IMR-90 (cell line): ENCODE measurements at regions not wholly inside any gene's neighbourhood (a gene's known extent, or its start where the extent isn't known, plus 50 kb on each side); places are given as distances from the start of the nearest gene placed in this dataset.

Source experiments
- ATAC-seq: fragments of 200-7000 bp; cut with Tn5 transposase; 2 replicates; pipeline ENCODE4 v1.9.1; 2020; ENCODE audit warnings: low read depth, mild to moderate bottlenecking, moderate library complexity
- BruUV-seq: library from RNA; stranded (reverse); fragments of 400-500 nt; replicated peaks from 2 replicates; lab custom pipeline; 2021; lab: Mats Ljungman, UMichigan
- CTCF ChIA-PET: fragments of 300-600 bp; formaldehyde crosslinking; extraction: SDS; loops from one replicate; lab custom pipeline; 2021; ENCODE audit warnings: antibody characterized with exemption; lab: Yijun Ruan, JAX
- POLR2A ChIA-PET: fragments of 300-600 bp; sonication (Branson Sonifier 250); formaldehyde crosslinking; loops from one replicate; lab custom pipeline; 2022; ENCODE audit warnings: antibody characterized with exemption; ENCODE audit not compliant: unreplicated experiment; lab: Charles Lee
- DNase-seq: peaks from one replicate; pipeline ENCODE4 v3.0.0; 2013
- H2AFZ ChIP-seq: replicated peaks from 2 replicates; pipeline ENCODE3; 2013; ENCODE audit warnings: low read length, mild to moderate bottlenecking; ENCODE audit not compliant: poor library complexity
- H2AK5ac ChIP-seq: 2 replicates; pipeline ENCODE4 v1.6.1; 2013; ENCODE audit warnings: low read depth, low read length, inconsistent platforms
- H2AK9ac ChIP-seq: replicated peaks from 2 replicates; pipeline ENCODE3; 2013; ENCODE audit warnings: mild to moderate bottlenecking, low read depth, low read length, moderate library complexity; ENCODE audit not compliant: poor library complexity
- H2BK120ac ChIP-seq: 2 replicates; pipeline ENCODE4 v1.6.1; 2013; ENCODE audit warnings: low read depth, low read length, inconsistent platforms
- H2BK15ac ChIP-seq: 3 replicates; pipeline ENCODE4 v1.6.1; 2013; ENCODE audit warnings: low read depth, low read length, inconsistent platforms
- H2BK20ac ChIP-seq: 2 replicates; pipeline ENCODE4 v1.6.1; 2013; ENCODE audit warnings: low read depth, mild to moderate bottlenecking, inconsistent platforms, low read length, moderate library complexity
- H2BK5ac ChIP-seq: 2 replicates; pipeline ENCODE4 v1.6.1; 2013; ENCODE audit warnings: mild to moderate bottlenecking, low read depth, low read length, inconsistent platforms; ENCODE audit not compliant: poor library complexity, severe bottlenecking
- H3K14ac ChIP-seq: replicated peaks from 2 replicates; pipeline ENCODE4 v1.6.1; 2013; ENCODE audit warnings: low read depth, low read length, inconsistent platforms
- H3K18ac ChIP-seq: 2 replicates; pipeline ENCODE4 v1.6.1; 2013; ENCODE audit warnings: low read depth, low read length, control low read depth
- H3K23ac ChIP-seq: 2 replicates; pipeline ENCODE4 v1.6.1; 2013; ENCODE audit warnings: low read depth, low read length, inconsistent platforms
- H3K27ac ChIP-seq: 2 replicates; pipeline ENCODE4 v1.5.1; 2013; ENCODE audit warnings: mild to moderate bottlenecking, control low read depth, low read length; ENCODE audit not compliant: insufficient read depth
- H3K27me3 ChIP-seq: 2 replicates; pipeline ENCODE4 v1.6.1; 2013; ENCODE audit warnings: low read length; ENCODE audit not compliant: control insufficient read depth, insufficient read depth
- H3K36me3 ChIP-seq: 2 replicates; pipeline ENCODE4 v1.6.1; 2013; ENCODE audit warnings: low read length, mixed read lengths; ENCODE audit not compliant: control insufficient read depth, insufficient read depth
- H3K4ac ChIP-seq: 2 replicates; pipeline ENCODE4 v1.6.1; 2013; ENCODE audit warnings: low read depth, low read length, inconsistent platforms
- H3K4me1 ChIP-seq: 2 replicates; pipeline ENCODE4 v1.6.1; 2013; ENCODE audit warnings: low read length, mixed read lengths; ENCODE audit not compliant: control insufficient read depth, insufficient read depth
- H3K4me2 ChIP-seq: 2 replicates; pipeline ENCODE4 v1.6.1; 2013; ENCODE audit warnings: low read depth, mild to moderate bottlenecking, control low read depth, low read length, moderate library complexity
- H3K4me3 ChIP-seq: 2 replicates; pipeline ENCODE4 v1.5.1; 2013; ENCODE audit warnings: low read depth, mild to moderate bottlenecking, control low read depth, low read length, moderate library complexity; ENCODE audit not compliant: insufficient read depth
- H3K56ac ChIP-seq: 2 replicates; pipeline ENCODE4 v1.6.1; 2013; ENCODE audit warnings: low read length, inconsistent platforms; ENCODE audit not compliant: insufficient read depth; ENCODE audit errors: extremely low read depth
- H3K79me1 ChIP-seq, 2 experiments: 2 replicates each; pipeline ENCODE4 v1.6.1; 2013; ENCODE audit warnings: low read length in 2 of 2, inconsistent platforms in 1 of 2, low read depth in 1 of 2
- H3K9ac ChIP-seq: 2 replicates; pipeline ENCODE4 v1.6.1; 2013; ENCODE audit warnings: low read depth, low read length, control low read depth
- H3K9me1 ChIP-seq: 2 replicates; pipeline ENCODE4 v1.6.1; 2013; ENCODE audit warnings: low read length, inconsistent platforms; ENCODE audit not compliant: insufficient read depth
- H3K9me3 ChIP-seq: 2 replicates; pipeline ENCODE4 v1.6.1; 2013; ENCODE audit warnings: low read length; ENCODE audit not compliant: control insufficient read depth, insufficient read depth
- H4K20me1 ChIP-seq: 2 replicates; pipeline ENCODE4 v1.6.1; 2013; ENCODE audit warnings: low read length, inconsistent platforms; ENCODE audit not compliant: insufficient read depth
- H4K5ac ChIP-seq: 2 replicates; pipeline ENCODE4 v1.6.1; 2013; ENCODE audit warnings: mild to moderate bottlenecking, low read depth, low read length, control low read depth
- H4K8ac ChIP-seq, 2 experiments: 2 replicates each; pipeline ENCODE4 v1.6.1; 2013; ENCODE audit warnings: low read depth in 2 of 2, low read length in 2 of 2, control low read depth in 1 of 2, inconsistent platforms in 1 of 2
- H4K91ac ChIP-seq: 2 replicates; pipeline ENCODE4 v1.6.1; 2013; ENCODE audit warnings: low read depth, low read length, inconsistent platforms; ENCODE audit not compliant: insufficient read depth
- FOS ChIP-seq: fragments of 150-350 bp; IDR thresholded peaks from 2 replicates; pipeline ENCODE4 v1.6.1; 2016; ENCODE audit warnings: low read depth, low read length
- RCOR1 ChIP-seq: IDR thresholded peaks from 2 replicates; pipeline ENCODE4 v1.6.1; 2012; ENCODE audit warnings: mild to moderate bottlenecking, low read length, improper control_type of control experiment; ENCODE audit not compliant: insufficient replicate concordance
- WGBS, 2 experiments: methylation state at CpG; one replicate each; pipeline versions ENCODE4 v1.1.5 to v1.1.7; 2013; ENCODE audit warnings: missing lambda C conversion rate in 2 of 2; ENCODE audit not compliant: insufficient read length in 1 of 2; ENCODE audit errors: extremely low coverage in 2 of 2; 5-methylcytosine and 5-hydroxymethylcytosine counted together
- dilution Hi-C: fragments of 300-500 bp; cut with HindIII; formaldehyde crosslinking; loops from one replicate; pipeline ENCODE4 v1.14.3; 2018; ENCODE audit warnings: low sequenced_read_pairs; ENCODE audit not compliant: unreplicated experiment
- in situ Hi-C: fragments of 300-500 bp; cut with MboI; formaldehyde crosslinking; loops from 3 replicates; pipeline ENCODE4 v1.14.3; 2019; ENCODE audit warnings: low sequenced_read_pairs, inconsistent platforms, mixed read lengths
- intact Hi-C: fragments of 100-400 bp; cut with micrococcal nuclease; formaldehyde crosslinking; loops from 2 replicates; pipeline ENCODE4 v1.10.0; 2022

- no TSS peak for BruUV-seq
Measured at GRCh38 chr4:185874516-185875230, 62.7 kb upstream of the SORBS2 start.

More at GRCh38 chr4:185874516-185875230, 62.7 kb upstream of the SORBS2 start:
- Histone ChIP-seq H4K8ac (no peak overlapping the region), H4K5ac (no peak overlapping the region), H2BK5ac (no peak overlapping the region), H3K79me1 (no peaks in the 10 kb centered on the region), H3K4me3 (no peak overlapping the region), H4K91ac (no peak overlapping the region), H3K4me1 (no peaks in the 10 kb centered on the region), H2AFZ (no peak overlapping the region), H3K9me1 (no peaks in the 10 kb centered on the region), H3K4me2 (no peak overlapping the region), H3K9me3 (no peaks in the 10 kb centered on the region), H2AK9ac (no peak overlapping the region), H3K27me3 (peaks cover 9% of the 10 kb centered on the region), H3K23ac (no peak overlapping the region), H3K27ac (no peak overlapping the region), H2BK15ac (no peak overlapping the region), H2BK120ac (no peak overlapping the region), H2BK20ac (no peak overlapping the region), H4K20me1 (no peaks in the 10 kb centered on the region), H2AK5ac (no peak overlapping the region), H3K18ac (no peak overlapping the region), H3K14ac (no peak overlapping the region), H3K4ac (no peak overlapping the region), H3K9ac (no peak overlapping the region), H3K56ac (no peak overlapping the region), H3K36me3 (no peaks in the 10 kb centered on the region)
- dilution Hi-C loops = no loop called here
- CTCF ChIA-PET = interaction anchor here (1.0 kb wide), 1 partner anchor 25 kb away, joined by 3 read pairs; no protein-coding TSS in a partner anchor
- intact Hi-C loops = no loop called here
- POLR2A ChIA-PET = no interaction called here
- in situ Hi-C loops = no loop called here
- no CpG with 5 or more reads among the region's 3 CpGs for WGBS, 2 experiments
- ATAC-seq = peak; percentile 79
- no peak for TF ChIP-seq RCOR1
- TF ChIP-seq FOS = peak; percentile 36; the same call in 1 of the 2 replicates
- DNase-seq = peak; percentile 81
